Large intestine (tissue), 3 donors: ENCODE measurements at regions not wholly inside any gene's neighbourhood (a gene's known extent, or its start where the extent isn't known, plus 50 kb on each side); places are given as distances from the start of the nearest gene placed in this dataset.
A peak's percentile ranks its signal among the peaks of the same experiment; 100 is the strongest.

ENCODE experiments used
- DNase-seq, 2 donors: peaks; one replicate each; pipeline versions ENCODE4 v3.0.0 to v3.0.0-alpha.2; 2013
- H3K27ac ChIP-seq: one replicate; pipeline ENCODE4 v1.5.1; 2013; ENCODE audit warnings: low read length
- H3K27me3 ChIP-seq: 2 replicates; pipeline ENCODE4 v1.6.1; 2013; ENCODE audit warnings: low read length; ENCODE audit not compliant: control insufficient read depth, insufficient read depth
- H3K36me3 ChIP-seq: 2 replicates; pipeline ENCODE4 v1.6.1; 2013; ENCODE audit warnings: low read length; ENCODE audit not compliant: control insufficient read depth, insufficient read depth
- H3K4me1 ChIP-seq: one replicate; pipeline ENCODE4 v1.6.1; 2013; ENCODE audit warnings: low read length; ENCODE audit not compliant: control insufficient read depth, insufficient read depth
- H3K4me3 ChIP-seq: one replicate; pipeline ENCODE4 v1.5.1; 2013; ENCODE audit warnings: low read length
- H3K9me3 ChIP-seq: one replicate; pipeline ENCODE4 v1.6.1; 2013; ENCODE audit warnings: mild to moderate bottlenecking, low read depth, low read length, moderate library complexity; ENCODE audit not compliant: control insufficient read depth
- WGBS: methylation state at CpG from one replicate; pipeline ENCODE4 v1.1.5; 2013; ENCODE audit warnings: low lambda C conversion rate; ENCODE audit not compliant: insufficient coverage; 5-methylcytosine and 5-hydroxymethylcytosine counted together

GRCh38 chr2:16244153-16244965 lies 304.0 kb downstream of the MYCN start:
- no CpG with 5 or more reads among the region's 6 CpGs for WGBS
- H3K27me3 ChIP-seq = no peaks in the 10 kb centered on the region
- no peak overlapping the region for H3K4me3 ChIP-seq
- peak overlapping the region; percentile 57 for H3K27ac ChIP-seq
- DNase-seq = peak; percentile 92 to 97
- no peaks in the 10 kb centered on the region for H3K36me3 ChIP-seq
- peaks cover 33% of the 10 kb centered on the region for H3K4me1 ChIP-seq
- H3K9me3 ChIP-seq = no peaks in the 10 kb centered on the region

DNA sequence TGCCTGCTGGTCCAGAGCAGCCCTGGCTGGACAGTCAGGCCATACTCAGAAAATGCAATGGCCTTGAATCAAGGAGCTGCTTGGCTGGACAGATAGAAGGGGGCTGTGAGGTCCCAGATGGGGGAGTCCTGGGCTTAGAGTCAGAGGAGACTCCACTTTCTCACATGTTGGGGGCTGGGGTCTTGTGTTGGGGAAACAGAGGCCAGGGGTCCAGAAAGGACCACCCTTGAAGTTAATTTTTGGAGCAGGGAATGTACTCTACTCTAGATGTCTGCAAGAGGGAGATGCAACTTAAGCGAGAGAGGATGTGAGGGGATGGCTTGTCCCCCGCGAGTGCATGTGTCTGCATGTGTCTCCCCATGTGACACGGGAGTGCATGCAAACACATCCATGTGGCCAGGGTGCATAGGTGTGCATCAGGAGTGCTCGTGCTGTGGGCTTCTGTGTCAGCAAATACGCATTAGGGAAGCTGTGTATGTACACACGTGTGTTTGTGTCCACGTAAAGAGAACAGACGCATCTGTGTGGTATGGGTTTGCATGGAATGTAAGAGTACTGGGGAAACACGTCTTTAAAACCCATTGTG lies 303.2 kb downstream of the MYCN start:
- no peak for DNase-seq

DNA sequence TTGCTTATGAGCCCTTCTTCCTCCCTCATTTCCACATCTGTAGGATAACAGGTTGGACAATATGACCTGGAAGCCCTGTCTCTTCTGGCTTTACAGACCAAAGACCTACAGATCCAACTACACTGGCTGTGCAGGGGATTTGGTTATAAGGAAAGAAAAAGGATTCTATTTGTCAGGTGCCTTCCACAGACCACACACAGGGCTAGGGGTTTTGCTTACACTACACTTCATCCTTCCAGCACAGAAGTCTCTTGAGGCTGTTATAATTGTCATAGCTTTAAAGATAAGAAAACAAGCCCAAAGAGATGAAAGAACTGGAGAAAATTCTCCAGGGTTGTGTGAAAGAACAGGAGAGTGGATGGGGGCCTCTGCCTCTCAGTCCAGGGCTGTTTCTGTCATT lies 302.6 kb downstream of the MYCN start:
- H3K4me1 ChIP-seq = peaks cover 47% of the 10 kb centered on the region
- no peaks in the 10 kb centered on the region for H3K27me3 ChIP-seq
- H3K9me3 ChIP-seq = no peaks in the 10 kb centered on the region
- no peaks in the 10 kb centered on the region for H3K36me3 ChIP-seq
- no peak for DNase-seq
- no peak overlapping the region for H3K27ac ChIP-seq
- H3K4me3 ChIP-seq = no peak overlapping the region

More for the DNA sequence above, 303.2 kb downstream of the MYCN start:
- WGBS = no CpG with 5 or more reads among the region's 10 CpGs
- no peaks in the 10 kb centered on the region for H3K27me3 ChIP-seq
- no peaks in the 10 kb centered on the region for H3K36me3 ChIP-seq
- H3K27ac ChIP-seq = no peak overlapping the region
- no peaks in the 10 kb centered on the region for H3K9me3 ChIP-seq
- no peak overlapping the region for H3K4me3 ChIP-seq
- peaks cover 41% of the 10 kb centered on the region for H3K4me1 ChIP-seq

GRCh38 chr2:16241166-16242160 lies 301.1 kb downstream of the MYCN start:
- Histone ChIP-seq H3K27me3 (no peaks in the 10 kb centered on the region), H3K4me1 (peaks cover 50% of the 10 kb centered on the region)

DNA sequence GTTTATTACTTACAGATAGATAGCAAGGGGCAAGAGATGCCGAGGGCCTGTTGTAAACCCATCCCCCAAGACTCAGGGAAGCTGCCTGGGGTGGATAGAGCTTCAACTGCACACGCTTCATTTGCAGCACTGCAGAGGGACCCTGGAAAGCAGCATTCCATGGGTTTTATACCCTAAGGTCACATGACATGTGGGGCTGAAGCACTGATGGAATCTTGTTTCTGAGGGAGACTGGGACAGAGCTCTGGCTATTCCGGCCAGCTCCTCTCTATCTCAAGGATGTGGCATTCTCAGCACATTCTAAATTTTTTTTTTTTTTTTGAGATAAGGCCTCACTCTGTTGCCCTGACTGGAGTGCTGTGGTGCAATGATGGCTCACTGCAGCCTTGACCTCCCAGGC lies 300.1 kb downstream of the MYCN start:
- peak; percentile 48 to 70 for DNase-seq
- WGBS = no CpG with 5 or more reads among the region's 3 CpGs

More at GRCh38 chr2:16241166-16242160, 301.1 kb downstream of the MYCN start:
- Histone ChIP-seq H3K4me3 (no peak overlapping the region), H3K36me3 (no peaks in the 10 kb centered on the region), H3K27ac (no peak overlapping the region), H3K9me3 (no peaks in the 10 kb centered on the region)
- WGBS = 100% methylated on average over 1 of the region's 6 CpGs
- no peak for DNase-seq

DNA sequence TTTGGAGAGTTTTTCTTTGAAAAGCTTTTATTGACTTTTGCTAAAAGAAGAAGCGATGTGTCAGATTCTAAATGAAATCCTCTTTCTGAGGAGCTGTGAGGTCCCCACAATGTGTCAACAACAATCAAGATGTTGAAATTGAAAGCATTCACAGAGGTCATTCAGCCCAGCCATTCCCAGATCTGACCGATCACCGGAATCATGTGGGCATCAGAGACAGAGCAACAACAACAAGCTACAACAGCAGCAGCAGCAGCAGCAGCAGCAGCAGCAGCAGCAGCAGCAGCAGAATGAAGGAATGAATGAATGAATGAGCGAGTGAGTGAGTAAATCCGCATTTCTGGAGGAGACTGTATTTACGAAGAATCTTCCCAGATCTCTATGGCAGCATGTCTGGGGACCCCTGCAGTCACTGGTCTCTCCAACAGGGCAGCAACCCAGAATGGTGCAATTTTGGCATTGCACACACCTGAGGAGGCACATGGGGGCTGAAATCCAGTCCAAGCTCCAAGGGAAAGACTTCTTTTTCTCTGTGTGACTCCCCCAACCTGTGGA lies 299.0 kb downstream of the MYCN start:
- no CpG with 5 or more reads among the region's 6 CpGs for WGBS
- no peak overlapping the region for H3K4me3 ChIP-seq
- H3K9me3 ChIP-seq = no peaks in the 10 kb centered on the region
- DNase-seq = no peak
- H3K27me3 ChIP-seq = no peaks in the 10 kb centered on the region
- peak overlapping the region; percentile 42 for H3K27ac ChIP-seq
- H3K4me1 ChIP-seq = peaks cover 43% of the 10 kb centered on the region
- no peaks in the 10 kb centered on the region for H3K36me3 ChIP-seq

More for the DNA sequence above, 300.1 kb downstream of the MYCN start:
- H3K27me3 ChIP-seq = no peaks in the 10 kb centered on the region
- H3K4me3 ChIP-seq = no peak overlapping the region
- peaks cover 50% of the 10 kb centered on the region for H3K4me1 ChIP-seq
- H3K36me3 ChIP-seq = no peaks in the 10 kb centered on the region
- H3K27ac ChIP-seq = no peak overlapping the region
- no peaks in the 10 kb centered on the region for H3K9me3 ChIP-seq

DNA sequence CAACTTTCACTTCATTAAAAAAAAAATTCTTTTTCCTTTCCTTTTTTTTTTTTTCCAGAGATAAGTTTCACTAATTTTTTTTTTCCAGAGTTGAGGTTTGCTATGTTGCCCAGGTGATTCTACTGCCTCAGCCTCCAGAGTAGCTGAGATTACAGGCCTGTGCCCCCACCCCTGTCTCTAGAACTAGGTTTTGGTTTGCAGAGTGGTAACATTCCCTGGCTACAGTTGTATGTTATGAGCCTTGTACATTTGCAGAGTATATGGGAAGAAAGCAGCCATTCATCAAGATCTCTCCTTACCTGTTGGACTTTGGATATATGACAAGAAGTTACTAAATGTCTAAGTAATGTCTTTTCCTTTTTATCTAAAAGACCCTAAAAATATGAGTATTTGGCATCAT lies 298.4 kb downstream of the MYCN start:
- Histone ChIP-seq H3K36me3 (no peaks in the 10 kb centered on the region), H3K4me3 (no peak overlapping the region), H3K9me3 (no peaks in the 10 kb centered on the region), H3K27me3 (no peaks in the 10 kb centered on the region), H3K4me1 (peaks cover 38% of the 10 kb centered on the region), H3K27ac (peak overlapping the region; percentile 42)
- peak; percentile 53 to 79 for DNase-seq

DNA sequence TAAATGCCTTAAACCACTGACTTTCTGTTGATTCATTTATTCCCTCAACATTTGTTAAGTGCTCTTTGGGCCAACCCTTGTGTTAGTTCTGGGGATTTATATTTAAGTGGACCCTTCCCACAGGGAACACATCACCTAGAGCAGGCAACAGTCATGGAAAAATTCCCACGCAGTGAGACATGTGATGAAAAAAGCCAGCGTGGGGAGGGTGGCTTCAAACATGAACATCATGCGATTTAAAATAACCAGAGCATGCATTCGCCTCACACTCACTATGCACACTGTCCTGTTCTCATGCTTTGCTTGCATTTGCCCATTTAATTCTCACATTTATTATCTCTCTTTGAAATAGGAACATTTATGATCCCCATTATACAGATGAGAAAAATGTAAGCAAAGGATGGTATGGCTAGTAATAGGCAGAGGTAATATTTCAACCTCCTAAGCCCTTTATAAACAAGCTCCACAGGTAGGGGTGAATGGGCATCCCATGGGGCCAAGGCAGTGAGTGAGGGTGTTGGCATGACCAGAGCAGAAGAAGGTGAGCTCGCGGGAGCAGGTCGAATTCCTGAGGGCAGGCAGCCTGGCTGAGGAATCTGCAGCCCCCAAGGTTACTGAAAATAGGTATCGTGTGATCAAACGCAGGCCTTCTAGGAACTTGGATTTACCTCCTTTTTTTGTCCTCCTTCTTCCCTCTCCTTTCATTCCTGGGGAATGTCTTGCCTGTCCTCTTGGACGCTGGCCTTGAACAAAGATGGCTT lies 297.8 kb downstream of the MYCN start:
- WGBS = 69% methylated on average over 3 of the region's 10 CpGs
- Histone ChIP-seq H3K36me3 (no peaks in the 10 kb centered on the region), H3K4me3 (no peak overlapping the region), H3K9me3 (no peaks in the 10 kb centered on the region), H3K27me3 (no peaks in the 10 kb centered on the region), H3K4me1 (peaks cover 38% of the 10 kb centered on the region), H3K27ac (peak overlapping the region; percentile 42)
- DNase-seq = no peak

- peaks cover 29% of the 10 kb centered on the region for H3K4me1 ChIP-seq
- DNase-seq = no peak
- H3K27ac ChIP-seq = no peak overlapping the region
- no peaks in the 10 kb centered on the region for H3K36me3 ChIP-seq
- H3K9me3 ChIP-seq = no peaks in the 10 kb centered on the region
- H3K27me3 ChIP-seq = no peaks in the 10 kb centered on the region
- no peak overlapping the region for H3K4me3 ChIP-seq
- WGBS = no CpG with 5 or more reads among the region's 1 CpG
Measured at GRCh38 chr2:16235747-16236146, 295.4 kb downstream of the MYCN start.
